GM12874 (cell line): ENCODE measurements at regions not wholly inside any gene's neighbourhood (a gene's known extent, or its start where the extent isn't known, plus 50 kb on each side); places are given as distances from the start of the nearest gene placed in this dataset.

Experiments
- CTCF ChIP-seq: IDR thresholded peaks from 2 replicates; pipeline ENCODE4 v1.5.1; 2011; ENCODE audit warnings: low read depth, mild to moderate bottlenecking, control low read depth, low read length, moderate library complexity; ENCODE audit not compliant: insufficient read depth

- no peak for TF ChIP-seq CTCF
These were observed 99.6 kb upstream of the SCG2 start for GRCh38 chr2:223701761-223702160.

- no peak for TF ChIP-seq CTCF
These were observed 98.1 kb upstream of the SCG2 start for GRCh38 chr2:223700221-223700620.

GRCh38 chr2:223697892-223698645 lies 95.9 kb upstream of the SCG2 start:
- TF ChIP-seq CTCF: no peak

GRCh38 chr2:223697316-223697891 lies 95.2 kb upstream of the SCG2 start:
- no peak for TF ChIP-seq CTCF

- TF ChIP-seq CTCF: no peak
These were observed 94.6 kb upstream of the SCG2 start for GRCh38 chr2:223696719-223697118.

- TF ChIP-seq CTCF: no peak
These were observed 90.2 kb upstream of the SCG2 start for GRCh38 chr2:223692191-223692947.

- no peak for TF ChIP-seq CTCF
These were observed 86.1 kb upstream of the SCG2 start for GRCh38 chr2:223688094-223688835.
